Endothelial cell of umbilical vein (primary cell): ENCODE measurements at regions not wholly inside any gene's neighbourhood (a gene's known extent, or its start where the extent isn't known, plus 50 kb on each side); places are given as distances from the start of the nearest gene placed in this dataset.

Source experiments
- BruUV-seq: library from RNA; stranded (reverse); fragments of 400-500 nt; replicated peaks from 2 replicates; lab custom pipeline; 2021; lab: Mats Ljungman, UMichigan
- CTCF ChIA-PET: fragments of 300-600, 350-600 bp; sonication (Branson Sonifier 250); formaldehyde crosslinking; loops from one replicate; lab custom pipeline; 2021; ENCODE audit warnings: antibody characterized with exemption, inconsistent platforms; lab: Charles Lee
- POLR2A ChIA-PET: fragments of 300-600, 350-600 bp; sonication (Branson Sonifier 250); formaldehyde crosslinking; loops from one replicate; lab custom pipeline; 2021; ENCODE audit warnings: antibody characterized with exemption, inconsistent platforms; lab: Charles Lee
- DNase-seq: peaks from one replicate; pipeline ENCODE4 v3.0.0-alpha.2; 2011; ENCODE audit warnings: low read depth, low spot score
- FAIRE-seq: peaks from 2 replicates; lab custom pipeline; 2011; peaks lifted over from hg19 to GRCh38; lab: Jason Lieb, UNC
- H2AFZ ChIP-seq: 2 replicates; pipeline ENCODE4 v1.6.0; 2012; ENCODE audit warnings: low read depth, low read length, control low read depth, inconsistent platforms
- H3K27ac ChIP-seq: 2 replicates; pipeline ENCODE4 v1.5.1; 2011; ENCODE audit warnings: low read depth, mild to moderate bottlenecking, control low read depth, low read length, moderate library complexity; ENCODE audit not compliant: insufficient read depth
- H3K27me3 ChIP-seq, 2 experiments: 2 replicates each; pipeline versions ENCODE4 v1.6.0 to v1.6.1; 2011; ENCODE audit warnings: low read length in 2 of 2, mixed read lengths in 1 of 2; ENCODE audit not compliant: control insufficient read depth in 2 of 2, insufficient read depth in 2 of 2
- H3K36me3 ChIP-seq, 2 experiments: 2 replicates in 1 of 2; 3 replicates in 1 of 2; pipeline ENCODE4 v1.5.1; 2011; ENCODE audit warnings: low read length in 2 of 2, mild to moderate bottlenecking in 1 of 2, moderate library complexity in 1 of 2; ENCODE audit not compliant: control insufficient read depth in 2 of 2, insufficient read depth in 2 of 2; ENCODE audit errors: extremely low read depth in 1 of 2
- H3K4me1 ChIP-seq: 3 replicates; pipeline ENCODE4 v1.5.1; 2011; ENCODE audit warnings: mild to moderate bottlenecking, low read length; ENCODE audit not compliant: control insufficient read depth, insufficient read depth; ENCODE audit errors: extremely low read depth
- H3K4me2 ChIP-seq: 2 replicates; pipeline ENCODE4 v1.6.1; 2011; ENCODE audit warnings: low read length, control low read depth, mixed read lengths; ENCODE audit not compliant: insufficient read depth
- H3K4me3 ChIP-seq, 3 experiments: fragments of 200-600 bp in 1 of 3; sonication (generic), shearing (Covaris generic) in 1 of 3; replicated peaks in 1 of 3; 2 replicates each; pipeline ENCODE4 v1.5.1; 2011 to 2016; ENCODE audit warnings: control low read depth in 3 of 3, low read length in 3 of 3, mild to moderate bottlenecking in 2 of 3, inconsistent platforms in 1 of 3, low read depth in 1 of 3, moderate library complexity in 1 of 3; ENCODE audit not compliant: insufficient read depth in 1 of 3
- H3K79me2 ChIP-seq: 2 replicates; pipeline ENCODE4 v1.6.0; 2012; ENCODE audit warnings: low read length, inconsistent platforms; ENCODE audit not compliant: control insufficient read depth, insufficient read depth
- H3K9ac ChIP-seq: replicated peaks from 2 replicates; pipeline ENCODE3; 2011; ENCODE audit warnings: low read length, control low read depth; ENCODE audit not compliant: insufficient read depth; ENCODE audit errors: extremely low read depth
- H3K9me1 ChIP-seq: replicated peaks from 3 replicates; pipeline ENCODE4 v1.6.0; 2011; ENCODE audit warnings: mild to moderate bottlenecking, low read length; ENCODE audit not compliant: control insufficient read depth, insufficient read depth; ENCODE audit errors: extremely low read depth
- H3K9me3 ChIP-seq: replicated peaks from 2 replicates; pipeline ENCODE4 v1.5.1; 2012; ENCODE audit warnings: low read length, inconsistent platforms; ENCODE audit not compliant: control insufficient read depth, insufficient read depth
- H4K20me1 ChIP-seq: replicated peaks from 2 replicates; pipeline ENCODE3; 2011; ENCODE audit warnings: mild to moderate bottlenecking, low read length; ENCODE audit not compliant: control insufficient read depth, insufficient read depth; ENCODE audit errors: extremely low read depth
- EZH2 ChIP-seq: IDR thresholded peaks from 2 replicates; pipeline ENCODE4 v1.6.1; 2012; ENCODE audit warnings: borderline replicate concordance, low read depth, mild to moderate bottlenecking, moderate library complexity, low read length, inconsistent platforms; ENCODE audit not compliant: severe bottlenecking
- FOS ChIP-seq: IDR thresholded peaks from 2 replicates; pipeline ENCODE4 v1.6.1; 2011; ENCODE audit warnings: mild to moderate bottlenecking, low read length, moderate library complexity, borderline replicate concordance; ENCODE audit not compliant: insufficient read depth
- GATA2 ChIP-seq: IDR thresholded peaks from 2 replicates; pipeline ENCODE4 v1.7.0; 2011; ENCODE audit warnings: low read depth, mild to moderate bottlenecking, moderate library complexity, mixed read lengths, low read length; ENCODE audit not compliant: insufficient read length, insufficient read depth
- JUN ChIP-seq: IDR thresholded peaks from 2 replicates; pipeline ENCODE4 v1.6.1; 2011; ENCODE audit warnings: borderline replicate concordance, low read depth; ENCODE audit not compliant: insufficient read length, insufficient read depth
- MYC ChIP-seq: IDR thresholded peaks from one replicate; pipeline ENCODE4 v1.6.1; 2011; ENCODE audit warnings: mild to moderate bottlenecking, low read depth, low read length
- POLR2A ChIP-seq: IDR thresholded peaks from 2 replicates; pipeline ENCODE4 v1.6.1; 2012; ENCODE audit warnings: low read depth, mild to moderate bottlenecking, control low read depth, low read length
- POLR2AphosphoS5 ChIP-seq: IDR thresholded peaks from 2 replicates; pipeline ENCODE4 v1.6.1; 2012; ENCODE audit warnings: low read depth, mild to moderate bottlenecking, control low read depth, low read length, moderate library complexity; ENCODE audit not compliant: insufficient read depth
- dilution Hi-C: fragments of 300-500 bp; cut with MboI; formaldehyde crosslinking; loops from one replicate; pipeline ENCODE4 v1.15.0; 2019; ENCODE audit warnings: low sequenced_read_pairs; ENCODE audit not compliant: extremely low pct_ligation_motif_present
- intact Hi-C: fragments of 100-400 bp; cut with micrococcal nuclease; formaldehyde crosslinking; loops from one replicate; pipeline ENCODE4 v1.10.0; 2022
- TF ChIP-seq, protein P1 (sequence below), 2 donors: IDR thresholded peaks; 1 replicate in 1 of 2; 2 replicates in 1 of 2; pipeline ENCODE4 v1.5.1; 2011; ENCODE audit warnings: low read length in 2 of 2, mild to moderate bottlenecking in 2 of 2, moderate library complexity in 2 of 2, control low read depth in 1 of 2, inconsistent platforms in 1 of 2, low read depth in 1 of 2; ENCODE audit not compliant: insufficient read depth in 1 of 2; ENCODE audit errors: extremely low read depth in 1 of 2
- TF ChIP-seq, protein P2 (sequence below): IDR thresholded peaks from 2 replicates; pipeline ENCODE4 v1.6.1; 2011; ENCODE audit not compliant: insufficient read depth, insufficient read length

DNA sequence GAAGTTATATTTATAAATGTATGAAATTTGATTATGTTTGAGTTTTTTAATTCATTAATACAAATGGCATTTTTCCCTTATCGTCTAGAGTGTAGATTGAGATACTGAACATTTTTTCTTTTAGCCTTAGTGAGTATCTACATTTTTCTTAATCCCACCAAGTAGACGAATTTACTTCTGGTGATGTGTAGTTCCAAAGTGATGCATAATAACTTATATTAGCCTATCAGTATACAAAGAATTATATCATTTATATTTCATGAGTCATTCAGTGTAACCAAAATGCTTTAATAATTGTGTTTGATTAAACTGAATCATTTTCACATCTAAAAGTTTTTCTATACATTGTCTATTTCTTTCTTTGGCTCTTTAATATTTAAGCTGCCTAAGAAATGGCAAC, 745.6 kb upstream of the LUZP2 start:
- intact Hi-C loops: no loop called here
- no peak for FAIRE-seq
- POLR2A ChIA-PET: no interaction called here
- Histone ChIP-seq H3K4me1 (no peaks in the 10 kb centered on the region), H3K27ac (no peak overlapping the region), H4K20me1 (no peaks in the 10 kb centered on the region), H2AFZ (no peak overlapping the region), H3K9me3 (no peaks in the 10 kb centered on the region), H3K9me1 (no peaks in the 10 kb centered on the region), H3K4me3 (no peak overlapping the region), H3K27me3 (no peaks in the 10 kb centered on the region), H3K79me2 (no peaks in the 10 kb centered on the region), H3K9ac (no peak overlapping the region), H3K4me2 (no peak overlapping the region), H3K36me3 (no peaks in the 10 kb centered on the region)
- TF ChIP-seq, protein P1, sequence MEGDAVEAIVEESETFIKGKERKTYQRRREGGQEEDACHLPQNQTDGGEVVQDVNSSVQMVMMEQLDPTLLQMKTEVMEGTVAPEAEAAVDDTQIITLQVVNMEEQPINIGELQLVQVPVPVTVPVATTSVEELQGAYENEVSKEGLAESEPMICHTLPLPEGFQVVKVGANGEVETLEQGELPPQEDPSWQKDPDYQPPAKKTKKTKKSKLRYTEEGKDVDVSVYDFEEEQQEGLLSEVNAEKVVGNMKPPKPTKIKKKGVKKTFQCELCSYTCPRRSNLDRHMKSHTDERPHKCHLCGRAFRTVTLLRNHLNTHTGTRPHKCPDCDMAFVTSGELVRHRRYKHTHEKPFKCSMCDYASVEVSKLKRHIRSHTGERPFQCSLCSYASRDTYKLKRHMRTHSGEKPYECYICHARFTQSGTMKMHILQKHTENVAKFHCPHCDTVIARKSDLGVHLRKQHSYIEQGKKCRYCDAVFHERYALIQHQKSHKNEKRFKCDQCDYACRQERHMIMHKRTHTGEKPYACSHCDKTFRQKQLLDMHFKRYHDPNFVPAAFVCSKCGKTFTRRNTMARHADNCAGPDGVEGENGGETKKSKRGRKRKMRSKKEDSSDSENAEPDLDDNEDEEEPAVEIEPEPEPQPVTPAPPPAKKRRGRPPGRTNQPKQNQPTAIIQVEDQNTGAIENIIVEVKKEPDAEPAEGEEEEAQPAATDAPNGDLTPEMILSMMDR (IDR thresholded peaks at IDR 0.05; ENCODE audit: extremely low read depth in 1 of 2, insufficient read depth in 1 of 2, low read depth in 1 of 2, low read length in 2 of 2): no peak
- TF ChIP-seq FOS (no peak), POLR2A (no peak), JUN (no peak), EZH2 (no peak), POLR2AphosphoS5 (no peak), MYC (no peak), GATA2 (no peak)
- TF ChIP-seq, protein P2, sequence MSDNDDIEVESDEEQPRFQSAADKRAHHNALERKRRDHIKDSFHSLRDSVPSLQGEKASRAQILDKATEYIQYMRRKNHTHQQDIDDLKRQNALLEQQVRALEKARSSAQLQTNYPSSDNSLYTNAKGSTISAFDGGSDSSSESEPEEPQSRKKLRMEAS: no peak
- BruUV-seq: no TSS peak
- dilution Hi-C loops: no loop called here
- DNase-seq: no peak
- CTCF ChIA-PET: no interaction called here
